Activated CD4-positive, alpha-beta T cell treated with anti-CD3 and anti-CD28 coated beads for 36 hours (primary cell): ENCODE measurements at regions not wholly inside any gene's neighbourhood (a gene's known extent, or its start where the extent isn't known, plus 50 kb on each side); places are given as distances from the start of the nearest gene placed in this dataset.
A peak's percentile ranks its signal among the peaks of the same experiment; 100 is the strongest.

Experiments
- ATAC-seq: fragments of 200-7000 bp; cut with Tn5 transposase; one replicate; pipeline ENCODE4 v1.10.0; 2021; ENCODE audit warnings: mild to moderate bottlenecking, moderate library complexity
- CTCF ChIA-PET: fragments of 350-600 bp; sonication (Branson Sonifier 250); formaldehyde crosslinking; loops from one replicate; lab custom pipeline; 2021; ENCODE audit warnings: antibody characterized with exemption; lab: Charles Lee
- POLR2A ChIA-PET: fragments of 350-600 bp; sonication (Branson Sonifier 250); formaldehyde crosslinking; loops from one replicate; lab custom pipeline; 2021; ENCODE audit warnings: antibody characterized with exemption, inconsistent platforms; lab: Charles Lee
- DNase-seq: peaks from one replicate; pipeline ENCODE4 v3.0.0-alpha.2; 2020
- H3K27ac Mint-ChIP-seq: one replicate; pipeline ENCODE4 v1.8.0; 2021; ENCODE audit warnings: mixed read lengths
- H3K27me3 Mint-ChIP-seq: one replicate; pipeline ENCODE4 v1.8.0; 2021; ENCODE audit warnings: mixed read lengths
- H3K36me3 Mint-ChIP-seq: one replicate; pipeline ENCODE4 v1.8.0; 2021; ENCODE audit warnings: low read depth, mixed read lengths
- H3K4me1 Mint-ChIP-seq: one replicate; pipeline ENCODE4 v1.8.0; 2021; ENCODE audit warnings: mixed read lengths
- H3K4me3 Mint-ChIP-seq: one replicate; pipeline ENCODE4 v1.8.0; 2021; ENCODE audit warnings: mild to moderate bottlenecking, moderate library complexity, mixed read lengths
- H3K9me3 Mint-ChIP-seq: one replicate; pipeline ENCODE4 v1.8.0; 2021; ENCODE audit warnings: low read depth, mixed read lengths
- intact Hi-C, 2 experiments: fragments of 100-400 bp; cut with DNase I in 1 of 2; cut with micrococcal nuclease in 1 of 2; formaldehyde crosslinking; loops; one replicate each; pipeline versions ENCODE4 v1.14.2 to v1.15.1; 2022 to 2024; cut with DNase I, micrococcal nuclease

GRCh38 chr1:228825041-228825440 is 89.8 kb downstream of the RHOU start:
- Mint-ChIP-seq H3K4me1 (peaks cover 16% of the 10 kb centered on the region), H3K9me3 (no peaks in the 10 kb centered on the region), H3K27me3 (no peaks in the 10 kb centered on the region), H3K36me3 (no peaks in the 10 kb centered on the region), H3K4me3 (no peak overlapping the region), H3K27ac (no peak overlapping the region)
- intact Hi-C loops, result no loop called here
- ATAC-seq (no peak), DNase-seq (no peak)
- POLR2A ChIA-PET, result no interaction called here
- CTCF ChIA-PET, result interaction anchor here (0.8 to 1.2 kb wide), 2 partner anchors 29 to 402 kb away, joined by 3 read pairs; no protein-coding TSS in a partner anchor

- Mint-ChIP-seq H3K27ac (peak overlapping the region; percentile 58), H3K4me1 (peaks cover 17% of the 10 kb centered on the region), H3K9me3 (no peaks in the 10 kb centered on the region), H3K4me3 (no peak overlapping the region), H3K27me3 (no peaks in the 10 kb centered on the region), H3K36me3 (no peaks in the 10 kb centered on the region)
- intact Hi-C loops, result no loop called here
- POLR2A ChIA-PET, result no interaction called here
- CTCF ChIA-PET, result interaction anchor here (0.8 to 1.6 kb wide), 3 partner anchors 30 to 402 kb away, joined by 3 to 5 read pairs (median 3); partner anchors contain the start of gene RHOU
- ATAC-seq (no peak), DNase-seq (no peak)
These were observed 90.7 kb downstream of the RHOU start for GRCh38 chr1:228825840-228826484.

GRCh38 chr1:228827019-228827418 is 91.7 kb downstream of the RHOU start:
- Mint-ChIP-seq H3K4me1 (peaks cover 22% of the 10 kb centered on the region), H3K4me3 (no peak overlapping the region), H3K36me3 (no peaks in the 10 kb centered on the region), H3K27ac (no peak overlapping the region), H3K27me3 (no peaks in the 10 kb centered on the region), H3K9me3 (no peaks in the 10 kb centered on the region)
- ChIA-PET POLR2A (no interaction called here), CTCF (interaction anchor here (0.6 to 1.6 kb wide), 3 partner anchors 35 to 92 kb away, joined by 3 to 5 read pairs (median 3); partner anchors contain the start of gene RHOU)
- DNase-seq, result no peak
- ATAC-seq, result no peak
- intact Hi-C loops, result no loop called here

DNA sequence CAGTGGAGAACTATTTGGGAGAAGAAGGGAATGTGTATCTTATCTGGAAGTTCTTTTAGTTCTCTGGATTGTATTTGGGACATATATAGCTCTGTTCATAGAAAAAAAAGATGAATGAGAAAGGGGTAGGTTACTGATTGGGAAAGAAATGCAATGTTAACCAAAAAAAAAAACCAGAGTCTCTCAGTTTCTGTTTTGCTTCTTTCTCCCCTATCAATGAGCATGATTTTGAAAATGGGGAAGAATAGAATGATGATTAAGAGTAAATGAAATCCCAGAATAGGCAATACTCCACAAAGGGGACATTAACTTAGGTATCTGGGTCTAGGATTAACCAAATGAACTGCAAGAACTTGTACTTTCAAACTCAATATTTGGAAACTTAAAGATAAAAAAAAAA is 92.9 kb downstream of the RHOU start:
- DNase-seq, result no peak
- Mint-ChIP-seq H3K4me3 (no peak overlapping the region), H3K4me1 (peaks cover 22% of the 10 kb centered on the region), H3K9me3 (no peaks in the 10 kb centered on the region), H3K27me3 (no peaks in the 10 kb centered on the region), H3K27ac (no peak overlapping the region), H3K36me3 (no peaks in the 10 kb centered on the region)
- ChIA-PET POLR2A (no interaction called here), CTCF (no interaction called here)
- intact Hi-C loops, result no loop called here
- ATAC-seq, result no peak

- intact Hi-C loops, result no loop called here
- ChIA-PET POLR2A (no interaction called here), CTCF (interaction anchor here (1.5 kb wide), 2 partner anchors 11 to 16 kb away, joined by 3 read pairs; no protein-coding TSS in a partner anchor)
- H3K4me1 Mint-ChIP-seq, result peaks cover 22% of the 10 kb centered on the region
- H3K4me3 Mint-ChIP-seq, result no peak overlapping the region
- ATAC-seq, result no peak
- no peaks in the 10 kb centered on the region for H3K36me3 Mint-ChIP-seq
- no peaks in the 10 kb centered on the region for H3K9me3 Mint-ChIP-seq
- no peaks in the 10 kb centered on the region for H3K27me3 Mint-ChIP-seq
- no peak for DNase-seq
- no peak overlapping the region for H3K27ac Mint-ChIP-seq
These were observed 95.1 kb downstream of the RHOU start for GRCh38 chr1:228830185-228830953.

DNA sequence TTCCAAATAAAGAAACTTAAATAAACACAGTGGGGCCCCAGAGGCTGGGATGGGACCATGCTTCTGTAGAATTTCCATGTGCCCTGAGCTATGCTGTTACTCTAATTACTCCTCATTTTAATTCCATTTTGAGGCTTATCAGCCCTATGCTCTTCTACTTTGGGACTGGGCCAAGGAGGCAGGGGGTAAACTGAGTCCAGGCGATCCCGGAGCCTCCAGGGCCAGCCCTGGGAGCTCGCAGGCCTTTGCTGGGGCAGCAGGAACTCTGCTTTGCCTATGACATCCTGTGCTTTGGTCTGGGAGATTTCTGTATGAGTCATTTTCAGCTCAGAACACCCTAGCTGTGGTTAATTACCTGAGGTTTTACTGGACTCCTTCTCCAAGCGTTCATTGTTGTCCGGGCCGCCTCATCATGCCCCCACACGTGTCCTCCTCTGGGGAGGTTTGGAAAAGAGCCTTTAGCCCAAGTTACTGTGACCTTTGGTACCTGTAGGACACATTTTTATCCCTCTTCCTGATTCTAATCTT is 95.7 kb downstream of the RHOU start:
- Mint-ChIP-seq H3K27me3 (no peaks in the 10 kb centered on the region), H3K9me3 (no peaks in the 10 kb centered on the region), H3K27ac (no peak overlapping the region), H3K4me3 (no peak overlapping the region), H3K36me3 (no peaks in the 10 kb centered on the region), H3K4me1 (peaks cover 17% of the 10 kb centered on the region)
- ChIA-PET CTCF (interaction anchor here (1.5 kb wide), 2 partner anchors 12 to 17 kb away, joined by 3 read pairs; no protein-coding TSS in a partner anchor), POLR2A (no interaction called here)
- intact Hi-C loops, result no loop called here
- DNase-seq (no peak), ATAC-seq (peak; percentile 60)

GRCh38 chr1:228833911-228834688 is 98.8 kb downstream of the RHOU start:
- H3K4me3 Mint-ChIP-seq, result no peak overlapping the region
- no peak overlapping the region for H3K27ac Mint-ChIP-seq
- DNase-seq (no peak), ATAC-seq (no peak)
- no peaks in the 10 kb centered on the region for H3K36me3 Mint-ChIP-seq
- peaks cover 6% of the 10 kb centered on the region for H3K4me1 Mint-ChIP-seq
- H3K27me3 Mint-ChIP-seq, result no peaks in the 10 kb centered on the region
- POLR2A ChIA-PET, result interaction anchor here (0.6 kb wide), 2 partner anchors 10 to 112 kb away, joined by 3 to 4 read pairs; no protein-coding TSS in a partner anchor
- intact Hi-C loops, result no loop called here
- no peaks in the 10 kb centered on the region for H3K9me3 Mint-ChIP-seq
- CTCF ChIA-PET, result interaction anchor here (0.6 kb wide), 2 partner anchors 128 to 830 kb away, joined by 3 read pairs; no protein-coding TSS in a partner anchor

DNA sequence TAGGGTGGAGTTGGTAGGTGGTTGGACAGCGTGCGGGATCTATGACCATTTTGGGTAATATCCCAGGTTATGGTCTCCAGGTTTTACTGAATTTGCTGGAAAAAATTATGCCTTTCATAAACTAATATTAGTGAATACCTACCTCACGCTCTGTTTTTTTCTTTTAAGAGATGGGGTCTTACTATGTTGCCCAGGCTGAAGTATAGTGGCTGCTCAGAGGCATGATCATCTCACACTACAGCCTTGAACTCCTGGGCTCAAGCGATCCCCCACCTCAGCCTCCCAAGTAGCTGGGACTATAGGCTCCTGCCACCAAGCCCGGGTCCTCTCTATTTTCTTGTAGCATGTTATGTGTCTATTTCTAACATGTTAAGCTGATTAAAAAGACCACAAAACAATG is 100.2 kb downstream of the RHOU start:
- no peak overlapping the region for H3K27ac Mint-ChIP-seq
- CTCF ChIA-PET, result interaction anchor here (0.6 kb wide), 1 partner anchor 13 kb away, joined by 3 read pairs; no protein-coding TSS in a partner anchor
- intact Hi-C loops, result no loop called here
- H3K4me3 Mint-ChIP-seq, result no peak overlapping the region
- peaks cover 6% of the 10 kb centered on the region for H3K4me1 Mint-ChIP-seq
- no peak for DNase-seq
- POLR2A ChIA-PET, result no interaction called here
- no peaks in the 10 kb centered on the region for H3K9me3 Mint-ChIP-seq
- ATAC-seq, result no peak
- H3K36me3 Mint-ChIP-seq, result no peaks in the 10 kb centered on the region
- H3K27me3 Mint-ChIP-seq, result no peaks in the 10 kb centered on the region

DNA sequence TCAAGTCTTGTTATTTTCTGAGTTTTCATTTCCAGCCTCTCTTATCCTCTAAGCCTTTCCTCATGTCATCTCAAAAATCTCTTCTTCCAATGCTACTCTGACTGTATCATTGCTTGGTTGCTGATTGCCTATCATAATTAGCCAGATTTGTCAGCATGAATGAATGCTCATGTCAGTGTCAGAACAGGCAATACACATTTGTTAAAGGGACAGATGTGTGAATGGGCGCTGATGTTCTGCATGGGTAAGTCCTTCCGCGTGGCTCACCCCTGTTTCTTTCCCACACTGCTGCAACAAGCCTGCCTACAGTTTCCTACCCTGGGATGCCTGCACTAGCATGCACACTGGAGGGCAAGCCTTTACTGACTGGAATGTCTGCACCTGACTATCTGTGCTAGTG is 100.6 kb downstream of the RHOU start:
- H3K36me3 Mint-ChIP-seq, result no peaks in the 10 kb centered on the region
- ATAC-seq, result no peak
- no peak overlapping the region for H3K4me3 Mint-ChIP-seq
- CTCF ChIA-PET, result no interaction called here
- POLR2A ChIA-PET, result no interaction called here
- H3K27me3 Mint-ChIP-seq, result no peaks in the 10 kb centered on the region
- H3K27ac Mint-ChIP-seq, result no peak overlapping the region
- DNase-seq, result no peak
- peaks cover 5% of the 10 kb centered on the region for H3K4me1 Mint-ChIP-seq
- intact Hi-C loops, result no loop called here
- H3K9me3 Mint-ChIP-seq, result no peaks in the 10 kb centered on the region

GRCh38 chr1:228836427-228836826 is 101.1 kb downstream of the RHOU start:
- Mint-ChIP-seq H3K27me3 (no peaks in the 10 kb centered on the region), H3K36me3 (no peaks in the 10 kb centered on the region), H3K9me3 (no peaks in the 10 kb centered on the region), H3K4me1 (peaks cover under 1% of the 10 kb centered on the region), H3K4me3 (no peak overlapping the region), H3K27ac (no peak overlapping the region)
- CTCF ChIA-PET, result no interaction called here
- POLR2A ChIA-PET, result no interaction called here
- ATAC-seq (no peak), DNase-seq (no peak)
- intact Hi-C loops, result no loop called here

DNA sequence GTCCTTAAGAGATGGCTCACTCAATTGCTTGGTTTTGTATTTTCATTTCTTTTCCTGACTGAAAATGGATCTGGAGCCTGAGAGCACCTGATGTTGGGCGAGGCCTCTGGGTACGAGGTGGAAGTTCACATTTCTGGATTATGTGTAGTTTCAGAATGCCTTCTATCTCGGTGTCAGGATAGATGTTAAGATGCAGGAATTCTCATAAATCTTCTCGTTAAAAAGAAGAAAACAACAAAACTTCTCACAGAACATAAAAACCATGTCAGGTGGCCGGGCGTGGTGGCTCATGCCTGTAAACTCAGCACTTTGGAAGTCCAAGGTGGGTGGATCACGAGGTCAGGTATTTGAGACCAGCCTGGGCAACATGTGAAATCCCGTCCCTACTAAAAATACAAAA is 101.8 kb downstream of the RHOU start:
- DNase-seq, result no peak
- ATAC-seq, result no peak
- no peak overlapping the region for H3K4me3 Mint-ChIP-seq
- ChIA-PET CTCF (no interaction called here), POLR2A (no interaction called here)
- no peaks in the 10 kb centered on the region for H3K36me3 Mint-ChIP-seq
- intact Hi-C loops, result no loop called here
- no peak overlapping the region for H3K27ac Mint-ChIP-seq
- H3K9me3 Mint-ChIP-seq, result no peaks in the 10 kb centered on the region
- H3K4me1 Mint-ChIP-seq, result no peaks in the 10 kb centered on the region
- no peaks in the 10 kb centered on the region for H3K27me3 Mint-ChIP-seq
